Keratinocyte (primary cell): ENCODE measurements at regions not wholly inside any gene's neighbourhood (a gene's known extent, or its start where the extent isn't known, plus 50 kb on each side); places are given as distances from the start of the nearest gene placed in this dataset.

Experiments
- DNase-seq: peaks from one replicate; pipeline ENCODE4 v3.0.0-alpha.2; 2011; ENCODE audit warnings: low read depth, missing footprints, low spot score
- FAIRE-seq: peaks from 2 replicates; lab custom pipeline; 2011; peaks lifted over from hg19 to GRCh38; lab: Jason Lieb, UNC
- H2AFZ ChIP-seq: 2 replicates; pipeline ENCODE4 v1.6.0; 2012; ENCODE audit warnings: low read length, control low read depth, inconsistent platforms; ENCODE audit not compliant: control insufficient read depth
- H3K27ac ChIP-seq: 2 replicates; pipeline ENCODE4 v1.5.1; 2011; ENCODE audit warnings: low read length; ENCODE audit not compliant: control insufficient read depth, insufficient read depth
- H3K27me3 ChIP-seq: 3 replicates; pipeline ENCODE4 v1.6.0; 2011; ENCODE audit warnings: low read length; ENCODE audit not compliant: control insufficient read depth, insufficient read depth; ENCODE audit errors: extremely low read depth
- H3K36me3 ChIP-seq, 2 experiments: 2 replicates in 1 of 2; 3 replicates in 1 of 2; pipeline ENCODE4 v1.5.1; 2011; ENCODE audit warnings: low read length in 2 of 2, mild to moderate bottlenecking in 1 of 2; ENCODE audit not compliant: control insufficient read depth in 2 of 2, insufficient read depth in 2 of 2; ENCODE audit errors: extremely low read depth in 1 of 2
- H3K4me1 ChIP-seq: 3 replicates; pipeline ENCODE4 v1.5.1; 2011; ENCODE audit warnings: low read length; ENCODE audit not compliant: control insufficient read depth, insufficient read depth; ENCODE audit errors: extremely low read depth
- H3K4me2 ChIP-seq: 3 replicates; pipeline ENCODE4 v1.6.0; 2011; ENCODE audit warnings: low read depth, low read length; ENCODE audit not compliant: control insufficient read depth, insufficient read depth; ENCODE audit errors: extremely low read depth
- H3K4me3 ChIP-seq, 3 experiments: fragments of 200-600 bp in 1 of 3; sonication (generic) in 1 of 3; 2 replicates in 2 of 3; 3 replicates in 1 of 3; pipeline ENCODE4 v1.5.1; 2011 to 2016; ENCODE audit warnings: low read length in 3 of 3, mild to moderate bottlenecking in 3 of 3, control low read depth in 2 of 3, inconsistent platforms in 1 of 3, low read depth in 1 of 3, mixed read lengths in 1 of 3, mixed run types in 1 of 3, moderate library complexity in 1 of 3; ENCODE audit not compliant: control insufficient read depth in 2 of 3, insufficient read depth in 2 of 3; ENCODE audit errors: extremely low read depth in 1 of 3
- H3K79me2 ChIP-seq: 2 replicates; pipeline ENCODE4 v1.6.0; 2012; ENCODE audit warnings: low read length; ENCODE audit not compliant: control insufficient read depth, insufficient read depth
- H3K9ac ChIP-seq: 3 replicates; pipeline ENCODE4 v1.6.0; 2011; ENCODE audit warnings: low read length; ENCODE audit not compliant: control insufficient read depth, insufficient read depth; ENCODE audit errors: extremely low read depth
- H3K9me1 ChIP-seq: 3 replicates; pipeline ENCODE4 v1.6.0; 2011; ENCODE audit warnings: low read length; ENCODE audit not compliant: control insufficient read depth, insufficient read depth; ENCODE audit errors: extremely low read depth
- H3K9me3 ChIP-seq: 2 replicates; pipeline ENCODE4 v1.5.1; 2012; ENCODE audit warnings: low read depth, low read length; ENCODE audit not compliant: control insufficient read depth
- H4K20me1 ChIP-seq: 3 replicates; pipeline ENCODE4 v1.6.0; 2011; ENCODE audit warnings: low read length; ENCODE audit not compliant: control insufficient read depth, insufficient read depth; ENCODE audit errors: extremely low read depth
- CTCF ChIP-seq, 3 experiments: IDR thresholded peaks in 1 of 3; conservative IDR thresholded peaks in 1 of 3; optimal IDR thresholded peaks in 1 of 3; 2 replicates in 2 of 3; 3 replicates in 1 of 3; pipeline versions ENCODE3 to v1.5.1; 2011; ENCODE audit warnings: low read length in 3 of 3, mild to moderate bottlenecking in 3 of 3, moderate library complexity in 2 of 3, control low read depth in 1 of 3, inconsistent platforms in 1 of 3; ENCODE audit not compliant: insufficient read depth in 2 of 3; ENCODE audit errors: extremely low read depth in 1 of 3
- EZH2 ChIP-seq: IDR thresholded peaks from one replicate; pipeline ENCODE4 v1.6.1; 2012; ENCODE audit warnings: inconsistent platforms, mild to moderate bottlenecking, low read length, moderate library complexity
- dilution Hi-C: fragments of 300-500 bp; cut with MboI; formaldehyde crosslinking; loops from one replicate; pipeline ENCODE4 v1.7.0; 2020; ENCODE audit warnings: low sequenced_read_pairs; ENCODE audit not compliant: extremely low pct_ligation_motif_present

GRCh38 chr1:221983444-221983843 lies 241.6 kb upstream of the DUSP10 start:
- Histone ChIP-seq H2AFZ (peak overlapping the region; percentile 60), H3K27ac (no peak overlapping the region), H3K9me3 (no peaks in the 10 kb centered on the region), H3K9me1 (no peaks in the 10 kb centered on the region), H3K79me2 (no peaks in the 10 kb centered on the region), H3K9ac (no peak overlapping the region), H3K27me3 (no peaks in the 10 kb centered on the region), H4K20me1 (no peaks in the 10 kb centered on the region), H3K4me3 (no peak overlapping the region), H3K4me1 (peaks cover 18% of the 10 kb centered on the region), H3K36me3 (no peaks in the 10 kb centered on the region), H3K4me2 (no peak overlapping the region)
- FAIRE-seq (no peak), DNase-seq (no peak)
- TF ChIP-seq EZH2: no peak
- no peak for TF ChIP-seq CTCF (optimal IDR thresholded peaks at IDR 0.05 in 1 of 3, IDR thresholded peaks at IDR 0.05 in 1 of 3, conservative IDR thresholded peaks at IDR 0.05 in 1 of 3; ENCODE audit: extremely low read depth in 1 of 3, insufficient read depth in 2 of 3, low read length in 3 of 3)
- dilution Hi-C loops: no loop called here

GRCh38 chr1:221981461-221981860 lies 239.6 kb upstream of the DUSP10 start:
- Histone ChIP-seq H4K20me1 (no peaks in the 10 kb centered on the region), H3K27ac (no peak overlapping the region), H2AFZ (no peak overlapping the region), H3K4me3 (no peak overlapping the region), H3K27me3 (no peaks in the 10 kb centered on the region), H3K4me1 (no peaks in the 10 kb centered on the region), H3K79me2 (no peaks in the 10 kb centered on the region), H3K9ac (no peak overlapping the region), H3K4me2 (no peak overlapping the region), H3K9me1 (no peaks in the 10 kb centered on the region), H3K9me3 (no peaks in the 10 kb centered on the region), H3K36me3 (no peaks in the 10 kb centered on the region)
- DNase-seq (no peak), FAIRE-seq (no peak)
- dilution Hi-C loops: no loop called here
- TF ChIP-seq CTCF (optimal IDR thresholded peaks at IDR 0.05 in 1 of 3, IDR thresholded peaks at IDR 0.05 in 1 of 3, conservative IDR thresholded peaks at IDR 0.05 in 1 of 3; ENCODE audit: extremely low read depth in 1 of 3, insufficient read depth in 2 of 3, low read length in 3 of 3) (no peak), EZH2 (no peak)
